ENCODE measurements at regions not wholly inside any gene's neighbourhood (a gene's known extent, or its start where the extent isn't known, plus 50 kb on each side); places are given as distances from the start of the nearest gene placed in this dataset.

GRCh38 chr2:161077367-161078210, 82.6 kb upstream of the TANK start:
- peak; percentile 72 to 74 for DNase-seq

DNA sequence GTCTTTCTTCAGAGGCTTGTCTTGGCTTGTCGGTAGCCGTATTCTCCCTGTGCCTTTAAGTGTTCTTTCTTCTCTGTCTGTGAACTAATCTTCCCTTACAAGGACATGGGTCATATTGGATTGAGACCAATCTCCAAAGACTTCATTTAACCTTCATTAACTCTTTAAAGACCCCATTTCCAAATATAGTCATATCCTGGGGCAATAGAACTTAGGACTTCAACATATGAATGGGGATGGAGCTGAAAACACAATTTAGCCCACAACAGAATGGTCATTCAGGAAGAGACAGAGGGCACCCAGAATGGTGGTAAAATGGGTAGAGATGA, 82.1 kb upstream of the TANK start:
- no peak for DNase-seq

- DNase-seq, result no peak
These were observed 75.1 kb upstream of the TANK start for GRCh38 chr2:161085149-161085548.

- no peak for DNase-seq
These were observed 71.4 kb upstream of the TANK start for GRCh38 chr2:161088658-161089350.

DNA sequence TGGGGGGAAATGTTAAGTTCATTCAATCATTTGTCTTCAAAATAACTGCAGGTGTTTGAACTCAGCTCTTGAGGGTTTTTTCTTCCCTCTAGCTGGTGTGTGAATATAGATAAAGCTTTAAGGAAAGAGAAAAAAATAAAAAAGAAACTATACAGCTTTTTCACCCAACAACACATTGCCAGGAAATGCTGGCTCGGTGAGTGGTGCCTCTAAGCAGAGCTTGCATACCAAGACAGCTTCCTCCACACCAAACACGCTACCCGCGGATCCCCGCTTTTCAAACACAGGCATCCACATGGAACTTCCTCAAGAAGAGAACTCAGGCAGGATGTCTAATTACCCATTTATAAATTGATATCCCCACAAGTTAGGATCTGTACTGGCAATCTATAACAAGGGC, 69.8 kb upstream of the TANK start:
- DNase-seq, result peak in 1 of 2 experiments; percentile 42

GRCh38 chr2:161095314-161095713, 64.9 kb upstream of the TANK start:
- no peak for DNase-seq

DNA sequence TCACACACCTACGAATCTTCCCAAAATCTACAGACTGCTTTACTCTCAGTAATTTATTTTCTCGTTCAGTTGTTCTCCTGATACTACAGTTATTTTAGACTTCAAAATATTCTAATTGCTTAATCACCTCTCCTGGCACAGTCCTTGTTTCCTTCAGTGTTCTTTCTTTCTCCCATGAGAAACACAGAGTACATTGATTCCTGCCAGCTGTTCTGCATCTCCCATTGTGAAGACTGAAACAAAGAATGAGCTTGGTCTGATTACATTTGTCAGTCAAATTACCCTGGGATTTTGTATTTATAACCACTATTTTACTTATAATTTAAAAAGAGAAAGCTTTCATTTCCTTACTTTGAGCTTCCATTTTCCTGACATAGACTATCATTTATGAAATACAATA, 63.9 kb upstream of the TANK start:
- no peak for DNase-seq

DNA sequence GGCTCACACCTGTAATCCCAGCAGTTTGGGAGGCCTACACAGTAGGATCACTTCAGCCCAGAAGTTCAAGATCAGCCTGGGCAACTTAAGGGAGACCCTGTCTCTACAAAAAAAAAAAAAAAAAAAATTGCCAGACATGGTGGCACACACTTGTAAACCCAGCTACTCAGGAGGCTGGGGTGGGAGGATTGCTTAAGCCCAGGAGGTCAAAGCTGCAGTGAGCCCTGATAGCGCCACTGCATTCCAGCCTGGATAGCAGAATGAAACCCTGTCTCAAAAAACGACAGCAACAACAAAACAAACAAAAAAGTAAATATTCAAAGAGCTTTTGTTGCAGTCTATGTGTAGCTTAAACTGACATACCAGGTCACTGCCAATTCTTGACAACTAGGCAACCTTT, 63.1 kb upstream of the TANK start:
- DNase-seq, result no peak

- DNase-seq, result no peak
These were observed 59.9 kb upstream of the TANK start for GRCh38 chr2:161100211-161100895.

GRCh38 chr2:161101406-161101805, 58.8 kb upstream of the TANK start:
- DNase-seq, result no peak

- no peak for DNase-seq
These were observed 57.3 kb upstream of the TANK start for GRCh38 chr2:161102770-161103450.

GRCh38 chr2:161103451-161103831, 56.8 kb upstream of the TANK start:
- no peak for DNase-seq

GRCh38 chr2:161104054-161104553, 56.1 kb upstream of the TANK start:
- peak in 1 of 2 experiments; percentile 22 for DNase-seq

DNA sequence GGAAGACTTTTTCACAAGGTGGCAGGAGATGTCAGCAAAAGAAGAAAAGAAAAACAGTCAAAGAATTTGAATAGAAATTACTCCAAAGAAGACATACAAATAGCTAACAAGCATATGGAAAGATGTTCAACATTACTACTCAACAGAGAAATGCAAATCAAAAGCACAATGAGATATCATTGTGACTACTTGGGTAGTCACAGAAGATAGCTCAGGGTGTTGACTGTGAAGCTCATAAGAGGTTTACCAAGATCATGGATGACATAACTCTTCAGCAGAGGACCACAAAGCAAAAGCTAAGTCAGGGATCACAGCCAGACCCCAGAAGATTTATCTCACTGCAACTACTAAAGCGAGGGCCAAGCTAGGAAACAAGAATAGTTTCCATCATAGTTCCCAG, 53.0 kb upstream of the TANK start:
- DNase-seq, result no peak
